HepG2 (cell line): ENCODE measurements at regions not wholly inside any gene's neighbourhood (a gene's known extent, or its start where the extent isn't known, plus 50 kb on each side); places are given as distances from the start of the nearest gene placed in this dataset.

Source experiments
- ARID5B ChIP-seq: IDR thresholded peaks from 2 replicates; pipeline ENCODE4 v1.4.0; 2020; ENCODE audit warnings: mild to moderate bottlenecking, missing genetic modification reagents
- CREB1 ChIP-seq, 2 experiments: fragments of 450-650 bp in 1 of 2; IDR thresholded peaks; 2 replicates each; pipeline ENCODE4 v1.6.1; 2016 to 2017; ENCODE audit warnings: control low read depth in 1 of 2, mild to moderate bottlenecking in 1 of 2, missing compliant biosample characterization in 1 of 2, missing genetic modification characterization in 1 of 2
- KDM2A ChIP-seq: sonication (generic); formaldehyde crosslinking; IDR thresholded peaks from 2 replicates; pipeline ENCODE4 v1.4.0; 2020; ENCODE audit warnings: low read depth, missing genetic modification reagents, borderline replicate concordance
- KLF16 ChIP-seq, 2 experiments: sonication (generic) in 1 of 2; formaldehyde crosslinking in 1 of 2; IDR thresholded peaks; 2 replicates each; pipeline versions ENCODE4 v1.6.1 to v1.8.0; 2016 to 2023; ENCODE audit warnings: missing genetic modification reagents in 2 of 2, missing compliant biosample characterization in 1 of 2
- MED8 ChIP-seq: sonication (generic); formaldehyde crosslinking; IDR thresholded peaks from 2 replicates; pipeline ENCODE4 v1.8.1; 2023; ENCODE audit warnings: mild to moderate bottlenecking, missing genetic modification reagents; ENCODE audit not compliant: insufficient replicate concordance
- PCBP2 ChIP-seq: fragments of 200-400 bp; formaldehyde crosslinking; optimal IDR thresholded peaks from 2 replicates; pipeline ENCODE3; 2018; ENCODE audit warnings: low read length, low read depth; ENCODE audit not compliant: poor library complexity, severe bottlenecking
- TOE1 ChIP-seq: sonication (generic); formaldehyde crosslinking; IDR thresholded peaks from 2 replicates; pipeline ENCODE4 v1.4.0; 2020; ENCODE audit warnings: mild to moderate bottlenecking, missing genetic modification reagents
- ZBTB8A ChIP-seq: sonication (generic); formaldehyde crosslinking; IDR thresholded peaks from 2 replicates; pipeline ENCODE4 v1.4.0; 2020; ENCODE audit warnings: mild to moderate bottlenecking, low read depth, missing genetic modification reagents, borderline replicate concordance
- ZNF367 ChIP-seq: sonication (generic); formaldehyde crosslinking; IDR thresholded peaks from 2 replicates; pipeline ENCODE4 v1.4.0; 2020; ENCODE audit warnings: missing genetic modification reagents, borderline replicate concordance
- ZNF564 ChIP-seq: sonication (generic); formaldehyde crosslinking; IDR thresholded peaks from 2 replicates; pipeline ENCODE4 v1.8.1; 2023; ENCODE audit warnings: mild to moderate bottlenecking, missing genetic modification reagents
- ZNF652 ChIP-seq: IDR thresholded peaks from 2 replicates; pipeline ENCODE4 v1.6.1; 2016; ENCODE audit warnings: low read depth, borderline replicate concordance

- peak; percentile 62; the same call in 1 of the 2 replicates for TF ChIP-seq ZNF652 (CRISPR knock-in tag)
- peak; percentile 75; the same call in 1 of the 2 replicates for TF ChIP-seq KDM2A (CRISPR knock-in tag)
- TF ChIP-seq KLF16 (CRISPR knock-in tag; IDR thresholded peaks at IDR 0.05): peak in 1 of 2 experiments; percentile 85; a peak in 1 of 4 replicates
- TF ChIP-seq ZNF367 (CRISPR knock-in tag): no peak
- TF ChIP-seq CREB1 (IDR thresholded peaks at IDR 0.05): peak; percentile 67
- TF ChIP-seq CREB1 (CRISPR knock-in tag; IDR thresholded peaks at IDR 0.05): peak; percentile 80
- TF ChIP-seq ZNF564 (CRISPR knock-in tag): peak; percentile 93; the same call in 1 of the 2 replicates
- TF ChIP-seq ZBTB8A (CRISPR knock-in tag): no peak; the same call in 1 of the 2 replicates
- TF ChIP-seq ARID5B (CRISPR knock-in tag): peak; percentile 98
- no peak for TF ChIP-seq MED8 (CRISPR knock-in tag)
- no peak for TF ChIP-seq PCBP2
- TF ChIP-seq TOE1: peak; percentile 82
- TF ChIP-seq, all 625 proteins: peak for 387
Measured at GRCh38 chr2:167827352-167828097, 419.9 kb downstream of the STK39 start (continued).
